SK-N-SH (cell line): ENCODE measurements at regions not wholly inside any gene's neighbourhood (a gene's known extent, or its start where the extent isn't known, plus 50 kb on each side); places are given as distances from the start of the nearest gene placed in this dataset.

Experiments
- CTCF ChIA-PET: fragments of 300-600, 350-600 bp; formaldehyde crosslinking; extraction: SDS; loops from one replicate; lab custom pipeline; 2021; lab: Yijun Ruan, JAX
- POLR2A ChIA-PET: fragments of 350-600 bp; sonication (Branson Sonifier 250); formaldehyde crosslinking; extraction: SDS; loops from one replicate; lab custom pipeline; 2020; ENCODE audit warnings: antibody characterized with exemption, inconsistent platforms; lab: Yijun Ruan, JAX
- DNase-seq: peaks from one replicate; pipeline ENCODE4 v3.0.0; 2012
- H2AFZ ChIP-seq: fragments of 200-600 bp; sonication (generic); 2 replicates; pipeline ENCODE4 v1.8.1; 2016; ENCODE audit warnings: antibody characterized with exemption, mild to moderate bottlenecking, low read depth
- H3F3A ChIP-seq: fragments of 200-600 bp; sonication (generic); replicated peaks from 2 replicates; pipeline ENCODE3; 2016; ENCODE audit warnings: antibody characterized with exemption, mild to moderate bottlenecking; ENCODE audit not compliant: insufficient read depth
- H3K27ac ChIP-seq, 2 experiments: fragments of 200-500 bp in 1 of 2; fragments of 200-600 bp in 1 of 2; sonication (Bioruptor generic) in 1 of 2; sonication (generic), shearing (Covaris generic) in 1 of 2; 2 replicates each; pipeline versions ENCODE4 v1.5.1 to v1.6.1; 2014 to 2016; ENCODE audit warnings: low read depth in 2 of 2, inconsistent platforms in 1 of 2, low read length in 1 of 2, mild to moderate bottlenecking in 1 of 2, mixed read lengths in 1 of 2
- H3K27me3 ChIP-seq: fragments of 200-600 bp; sonication (generic), shearing (Covaris generic); 2 replicates; pipeline ENCODE4 v1.6.1; 2016; ENCODE audit warnings: mixed run types; ENCODE audit not compliant: insufficient read depth
- H3K36me3 ChIP-seq, 2 experiments: fragments of 200-500 bp in 1 of 2; fragments of 200-600 bp in 1 of 2; sonication (Bioruptor generic) in 1 of 2; sonication (generic) in 1 of 2; replicated peaks in 1 of 2; 2 replicates each; pipeline versions ENCODE3 to v1.5.1; 2014 to 2016; ENCODE audit warnings: low read length in 1 of 2, mild to moderate bottlenecking in 1 of 2; ENCODE audit not compliant: insufficient read depth in 2 of 2, control insufficient read depth in 1 of 2
- H3K4me1 ChIP-seq, 2 experiments: fragments of 200-500 bp in 1 of 2; fragments of 200-600 bp in 1 of 2; sonication (Bioruptor generic) in 1 of 2; sonication (generic), shearing (Covaris generic) in 1 of 2; 2 replicates each; pipeline versions ENCODE4 v1.5.1 to v1.6.1; 2014 to 2016; ENCODE audit warnings: low read depth in 1 of 2, low read length in 1 of 2, mixed run types in 1 of 2; ENCODE audit not compliant: insufficient read depth in 2 of 2, control insufficient read depth in 1 of 2
- H3K4me2 ChIP-seq: fragments of 200-600 bp; sonication (generic), shearing (Covaris generic); 2 replicates; pipeline ENCODE4 v1.6.1; 2017; ENCODE audit warnings: mixed run types
- H3K4me3 ChIP-seq, 2 experiments: fragments of 200-500 bp in 1 of 2; fragments of 200-600 bp in 1 of 2; sonication (Bioruptor generic) in 1 of 2; sonication (generic), shearing (Covaris generic) in 1 of 2; 2 replicates each; pipeline versions ENCODE4 v1.5.1 to v1.8.1; 2014 to 2016; ENCODE audit warnings: low read depth in 2 of 2, inconsistent platforms in 1 of 2, low read length in 1 of 2, mild to moderate bottlenecking in 1 of 2, mixed read lengths in 1 of 2, moderate library complexity in 1 of 2
- H3K79me2 ChIP-seq: fragments of 200-600 bp; sonication (generic); 2 replicates; pipeline ENCODE4 v1.8.1; 2017; ENCODE audit warnings: mild to moderate bottlenecking; ENCODE audit not compliant: insufficient read depth
- H3K9ac ChIP-seq: fragments of 200-600 bp; sonication (generic); 2 replicates; pipeline ENCODE4 v1.6.1; 2017; ENCODE audit warnings: mixed run types
- H3K9me2 ChIP-seq: fragments of 200-600 bp; sonication (generic); 2 replicates; pipeline ENCODE4 v1.6.1; 2017; ENCODE audit warnings: mixed run types
- H3K9me3 ChIP-seq: fragments of 200-600 bp; sonication (generic); 2 replicates; pipeline ENCODE4 v1.6.1; 2017; ENCODE audit warnings: mixed run types, mild to moderate bottlenecking, moderate library complexity
- H4K20me1 ChIP-seq: fragments of 200-600 bp; sonication (generic); 2 replicates; pipeline ENCODE4 v1.6.1; 2017; ENCODE audit warnings: mild to moderate bottlenecking, mixed run types; ENCODE audit not compliant: insufficient read depth
- EZH2phosphoT487 ChIP-seq: fragments of 200-600 bp; sonication (generic); IDR thresholded peaks from 2 replicates; pipeline ENCODE4 v1.6.1; 2017; ENCODE audit warnings: low read depth, mixed run types, mild to moderate bottlenecking, antibody characterized with exemption, moderate library complexity, borderline replicate concordance
- FOXJ3 ChIP-seq: sonication (generic); formaldehyde crosslinking; IDR thresholded peaks from 2 replicates; pipeline ENCODE4 v1.5.1; 2020; ENCODE audit warnings: mild to moderate bottlenecking, missing genetic modification reagents
- GATA2 ChIP-seq: sonication (generic); formaldehyde crosslinking; IDR thresholded peaks from 2 replicates; pipeline ENCODE4 v1.5.0; 2020; ENCODE audit warnings: mild to moderate bottlenecking, missing genetic modification reagents
- JUND ChIP-seq: IDR thresholded peaks from 2 replicates; pipeline ENCODE4 v1.4.0; 2012
- MEF2A ChIP-seq: IDR thresholded peaks from 2 replicates; pipeline ENCODE4 v1.4.0; 2012; ENCODE audit warnings: low read depth, borderline replicate concordance
- MXI1 ChIP-seq: IDR thresholded peaks from 2 replicates; pipeline ENCODE4 v1.6.1; 2012; ENCODE audit warnings: mild to moderate bottlenecking, low read depth, low read length, improper control_type of control experiment
- NRF1 ChIP-seq: IDR thresholded peaks from 2 replicates; pipeline ENCODE4 v1.6.1; 2012; ENCODE audit warnings: low read depth, mild to moderate bottlenecking, low read length
- RAD21 ChIP-seq: IDR thresholded peaks from 2 replicates; pipeline ENCODE4 v1.6.1; 2012; ENCODE audit warnings: mild to moderate bottlenecking, low read length
- REST ChIP-seq: IDR thresholded peaks from 2 replicates; pipeline ENCODE4 v1.6.1; 2012; ENCODE audit warnings: mild to moderate bottlenecking, low read depth, low read length, moderate library complexity
- RFX5 ChIP-seq: IDR thresholded peaks from 2 replicates; pipeline ENCODE4 v1.6.1; 2012; ENCODE audit warnings: mild to moderate bottlenecking, improper control_type of control experiment, low read length
- SIN3A ChIP-seq: IDR thresholded peaks from 2 replicates; pipeline ENCODE4 v1.6.1; 2012; ENCODE audit warnings: low read depth, mild to moderate bottlenecking, low read length, moderate library complexity, borderline replicate concordance
- TCF12 ChIP-seq: IDR thresholded peaks from 2 replicates; pipeline ENCODE4 v1.4.0; 2012
- TEAD4 ChIP-seq: IDR thresholded peaks from 2 replicates; pipeline ENCODE4 v1.4.0; 2012; ENCODE audit warnings: mild to moderate bottlenecking, borderline replicate concordance; ENCODE audit not compliant: insufficient read depth
- YY1 ChIP-seq: IDR thresholded peaks from 2 replicates; pipeline ENCODE4 v1.4.0; 2012; ENCODE audit warnings: low read depth, mild to moderate bottlenecking
- WGBS: methylation state at CpG from one replicate; pipeline ENCODE4 v1.1.6; 2017; ENCODE audit warnings: low lambda C conversion rate; 5-methylcytosine and 5-hydroxymethylcytosine counted together
- TF ChIP-seq, protein P1 (sequence below): fragments of 150-350 bp; IDR thresholded peaks from 2 replicates; pipeline ENCODE4 v1.6.1; 2016; ENCODE audit warnings: mild to moderate bottlenecking, low read depth, low read length
- TF ChIP-seq, protein P2 (sequence below): IDR thresholded peaks from 2 replicates; pipeline ENCODE4 v1.4.0; 2012; ENCODE audit warnings: low read depth
- TF ChIP-seq, protein P3 (sequence below): IDR thresholded peaks from 2 replicates; pipeline ENCODE4 v1.4.0; 2012; ENCODE audit warnings: low read depth, borderline replicate concordance

GRCh38 chr1:188386161-188386560 is 1557.4 kb downstream of the PLA2G4A start (continued):
- TF ChIP-seq, protein P1, sequence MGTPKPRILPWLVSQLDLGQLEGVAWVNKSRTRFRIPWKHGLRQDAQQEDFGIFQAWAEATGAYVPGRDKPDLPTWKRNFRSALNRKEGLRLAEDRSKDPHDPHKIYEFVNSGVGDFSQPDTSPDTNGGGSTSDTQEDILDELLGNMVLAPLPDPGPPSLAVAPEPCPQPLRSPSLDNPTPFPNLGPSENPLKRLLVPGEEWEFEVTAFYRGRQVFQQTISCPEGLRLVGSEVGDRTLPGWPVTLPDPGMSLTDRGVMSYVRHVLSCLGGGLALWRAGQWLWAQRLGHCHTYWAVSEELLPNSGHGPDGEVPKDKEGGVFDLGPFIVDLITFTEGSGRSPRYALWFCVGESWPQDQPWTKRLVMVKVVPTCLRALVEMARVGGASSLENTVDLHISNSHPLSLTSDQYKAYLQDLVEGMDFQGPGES = no peak
- TF ChIP-seq MEF2A (peak; percentile 45; the same call in 1 of the 2 replicates), EZH2phosphoT487 (no peak), RFX5 (no peak), GATA2 (CRISPR knock-in tag) (peak; percentile 94), JUND (peak; percentile 84), SIN3A (peak; percentile 59; the same call in 1 of the 2 replicates), RAD21 (peak; percentile 39; the same call in 1 of the 2 replicates), TEAD4 (peak; percentile 95), FOXJ3 (CRISPR knock-in tag) (peak; percentile 86), REST (peak; percentile 63; the same call in 1 of the 2 replicates), NRF1 (no peak)
- TF ChIP-seq, protein P2, sequence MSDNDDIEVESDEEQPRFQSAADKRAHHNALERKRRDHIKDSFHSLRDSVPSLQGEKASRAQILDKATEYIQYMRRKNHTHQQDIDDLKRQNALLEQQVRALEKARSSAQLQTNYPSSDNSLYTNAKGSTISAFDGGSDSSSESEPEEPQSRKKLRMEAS = peak; percentile 12; the same call in 1 of the 2 replicates
- TF ChIP-seq, protein P3, sequence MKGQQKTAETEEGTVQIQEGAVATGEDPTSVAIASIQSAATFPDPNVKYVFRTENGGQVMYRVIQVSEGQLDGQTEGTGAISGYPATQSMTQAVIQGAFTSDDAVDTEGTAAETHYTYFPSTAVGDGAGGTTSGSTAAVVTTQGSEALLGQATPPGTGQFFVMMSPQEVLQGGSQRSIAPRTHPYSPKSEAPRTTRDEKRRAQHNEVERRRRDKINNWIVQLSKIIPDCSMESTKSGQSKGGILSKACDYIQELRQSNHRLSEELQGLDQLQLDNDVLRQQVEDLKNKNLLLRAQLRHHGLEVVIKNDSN = no peak
- TF ChIP-seq, all 33 proteins: peak for 23

DNA sequence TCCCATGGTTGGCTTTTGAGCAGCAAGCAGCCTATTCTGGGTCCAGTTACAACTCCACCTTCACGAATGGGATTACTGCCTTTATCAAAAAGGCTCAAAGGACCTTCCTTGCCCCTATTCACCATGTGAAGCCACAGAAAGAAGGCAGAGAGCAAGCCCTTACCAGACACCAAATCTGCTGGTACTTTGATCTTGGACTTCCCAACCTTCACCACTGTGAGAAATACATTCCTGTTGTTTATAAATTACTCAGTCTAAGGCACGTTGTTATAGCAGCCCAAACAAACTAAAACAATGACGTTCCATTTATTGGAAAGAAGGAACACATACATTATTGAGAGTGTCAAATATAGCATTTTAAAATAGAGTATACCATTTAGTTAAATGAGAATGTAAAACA is 1557.9 kb downstream of the PLA2G4A start:
- ChIA-PET CTCF (no interaction called here), POLR2A (no interaction called here)
- H3K4me2 ChIP-seq = no peak overlapping the region
- 76% methylated on average over 3 of the region's 3 CpGs for WGBS
- H3K79me2 ChIP-seq = no peaks in the 10 kb centered on the region
- peak; percentile 5 for DNase-seq
- peak overlapping the region; percentile 27 to 96; a peak in 3 of 4 replicates for H3K27ac ChIP-seq
- H3K27me3 ChIP-seq = no peaks in the 10 kb centered on the region
- H4K20me1 ChIP-seq = no peaks in the 10 kb centered on the region
- TF ChIP-seq YY1 (no peak), RFX5 (no peak), FOXJ3 (CRISPR knock-in tag) (no peak), RAD21 (no peak), MXI1 (no peak), TCF12 (no peak)
- TF ChIP-seq, all 33 proteins: peak for 0
- Histone ChIP-seq H3K9me3 (no peaks in the 10 kb centered on the region), H3K4me3 (no peak overlapping the region), H3F3A (no peaks in the 10 kb centered on the region), H3K4me1 (peaks cover 0 to 14% of the 10 kb centered on the region in 2 experiments; a peak in 2 of 4 replicates), H2AFZ (no peak overlapping the region), H3K9me2 (no peaks in the 10 kb centered on the region), H3K36me3 (no peaks in the 10 kb centered on the region), H3K9ac (no peak overlapping the region)
